Left renal cortex interstitium (tissue), 4 donors: ENCODE measurements at regions not wholly inside any gene's neighbourhood (a gene's known extent, or its start where the extent isn't known, plus 50 kb on each side); places are given as distances from the start of the nearest gene placed in this dataset.

Source experiments
- DNase-seq, 4 donors: peaks; one replicate each; pipeline ENCODE4 v3.0.0-alpha.2; 2013; ENCODE audit warnings: low read depth in 4 of 4, low spot score in 2 of 4, missing footprints in 1 of 4

DNA sequence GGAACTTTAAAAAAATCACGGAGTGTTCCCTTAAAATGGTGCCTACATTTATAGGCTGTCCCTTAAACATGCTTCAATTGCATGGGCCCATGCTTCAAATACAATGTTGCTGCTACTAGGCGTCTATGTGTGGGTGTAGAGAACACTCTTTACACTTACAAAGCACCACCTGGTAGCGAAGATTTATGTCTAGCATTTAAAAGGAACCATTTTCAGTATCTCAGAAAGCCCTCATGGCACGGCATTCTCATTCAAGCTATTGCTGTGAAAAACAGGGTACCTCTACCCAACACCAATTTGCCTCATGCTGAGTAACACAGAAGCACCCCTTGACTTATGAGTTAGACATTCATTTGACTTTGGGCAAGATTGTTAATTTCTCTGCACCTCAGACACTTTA is 112.9 kb upstream of the CNTNAP5 start:
- DNase-seq: no peak

DNA sequence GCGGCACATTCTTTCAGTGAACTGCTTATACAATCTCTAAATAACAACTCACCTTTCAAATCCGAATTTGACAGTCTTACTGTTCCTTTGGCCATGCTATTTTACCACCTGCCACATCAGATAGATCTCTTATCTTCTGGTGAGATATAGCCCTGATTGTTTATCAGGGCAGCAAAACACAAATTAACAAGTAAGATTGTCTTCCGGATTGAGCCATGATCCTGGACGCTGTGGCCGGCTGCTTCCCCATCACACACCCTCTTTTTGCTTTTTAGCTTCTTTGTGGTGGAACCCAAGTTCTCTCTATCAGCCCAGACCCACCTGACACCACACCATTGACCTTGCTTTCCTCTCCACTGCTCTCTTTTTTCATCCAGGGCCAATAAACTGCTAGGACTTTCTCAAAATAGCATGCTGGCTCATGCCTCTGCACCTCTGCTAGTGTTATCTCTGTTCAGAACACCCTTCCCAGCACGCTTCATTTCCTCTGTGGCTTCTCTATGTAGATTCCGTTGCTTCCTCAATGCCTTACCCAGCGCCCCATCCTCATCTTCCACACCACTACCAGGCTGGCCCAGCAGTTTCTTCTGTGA is 111.8 kb upstream of the CNTNAP5 start:
- DNase-seq: no peak

DNA sequence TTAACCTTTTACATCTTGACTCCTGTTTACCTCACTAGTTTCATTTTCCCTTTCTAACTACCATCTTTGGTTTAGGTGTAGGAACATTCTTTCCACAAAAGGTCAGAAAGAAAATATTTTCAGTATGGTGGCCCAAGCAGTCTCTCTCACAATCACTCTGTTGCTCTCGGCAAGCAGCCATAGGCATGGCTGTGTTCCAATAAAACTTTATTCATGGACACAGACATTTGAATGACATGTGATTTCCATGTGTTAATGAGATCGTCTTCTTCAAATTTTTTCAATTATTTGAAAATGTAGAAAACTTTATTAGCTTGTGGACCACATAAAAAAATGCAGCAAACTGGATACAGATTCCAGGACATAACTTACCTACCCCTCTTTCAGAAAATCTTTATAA is 109.7 kb upstream of the CNTNAP5 start:
- DNase-seq: no peak

DNA sequence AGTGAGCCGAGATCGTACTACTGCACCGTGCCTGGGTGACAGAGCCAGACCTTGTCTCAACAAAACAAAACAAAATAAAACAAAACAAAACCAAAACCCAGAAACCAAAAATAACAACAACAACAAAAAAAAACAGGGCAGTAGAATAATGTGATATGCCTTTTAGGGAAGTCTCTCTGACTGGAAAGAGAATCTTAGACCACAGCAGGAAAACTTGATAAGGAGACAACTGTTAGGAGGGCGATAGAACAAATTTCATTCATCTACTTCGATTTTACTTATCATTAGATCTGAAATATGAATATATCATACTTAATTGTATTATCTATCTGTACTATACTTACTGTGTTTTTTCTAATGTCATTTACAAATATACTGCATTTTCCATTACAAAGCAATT is 109.0 kb upstream of the CNTNAP5 start:
- no peak for DNase-seq

DNA sequence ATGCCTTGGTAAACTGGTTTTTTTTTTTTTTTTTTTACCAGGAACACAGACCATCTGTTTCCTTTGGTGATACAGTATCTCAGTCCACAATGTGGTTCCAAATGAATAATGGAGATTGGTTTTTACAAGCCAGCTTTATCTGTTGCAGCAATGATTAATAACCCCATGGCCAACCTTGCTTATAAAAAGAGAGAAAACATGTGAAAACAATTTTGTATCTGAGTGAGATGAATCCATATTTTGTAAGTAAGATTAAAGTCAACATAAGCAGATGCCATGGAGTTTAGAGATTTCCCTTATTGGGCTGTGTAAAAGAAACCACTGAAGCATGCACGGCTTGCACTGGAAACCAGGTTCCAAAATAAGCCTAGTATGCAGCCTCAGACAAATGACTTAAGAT is 108.6 kb upstream of the CNTNAP5 start:
- no peak for DNase-seq

DNA sequence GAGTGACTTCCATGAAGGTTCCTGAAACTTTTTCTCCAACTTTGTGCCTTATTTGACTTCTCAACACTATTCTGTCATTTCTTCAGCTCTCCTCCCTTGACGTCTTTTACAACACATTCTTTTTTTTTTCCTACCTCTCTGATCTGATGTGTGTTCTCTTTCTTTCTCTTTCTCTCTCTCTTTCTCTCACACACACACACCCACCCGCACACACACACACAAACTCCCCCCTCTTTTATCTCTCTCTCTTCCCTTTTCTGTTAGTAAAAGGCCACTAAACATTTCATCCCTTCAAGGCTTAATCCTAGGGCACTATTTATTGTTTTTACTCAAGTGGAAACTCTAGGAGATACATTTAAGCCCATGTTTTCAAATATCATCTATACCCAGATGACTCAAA is 107.8 kb upstream of the CNTNAP5 start:
- DNase-seq: no peak

DNA sequence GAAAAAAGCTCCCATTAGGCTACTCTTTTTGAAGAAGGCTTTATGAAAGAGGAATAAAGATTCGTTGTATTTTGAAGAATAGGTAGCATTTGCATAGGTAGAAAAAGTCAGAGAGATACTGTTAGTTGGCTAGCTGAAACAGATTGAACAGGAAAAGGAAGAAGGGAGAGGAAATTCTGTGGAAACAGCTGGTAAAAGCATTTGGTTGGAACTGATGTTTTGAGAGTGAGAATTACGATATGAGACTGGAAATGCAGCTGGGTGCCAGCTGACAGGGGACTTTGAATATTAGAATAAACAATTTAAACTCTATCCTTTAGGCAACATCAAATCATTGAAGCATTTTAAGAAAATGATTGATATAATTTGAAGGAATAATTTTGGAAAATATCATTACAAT is 96.7 kb upstream of the CNTNAP5 start:
- DNase-seq: no peak

DNA sequence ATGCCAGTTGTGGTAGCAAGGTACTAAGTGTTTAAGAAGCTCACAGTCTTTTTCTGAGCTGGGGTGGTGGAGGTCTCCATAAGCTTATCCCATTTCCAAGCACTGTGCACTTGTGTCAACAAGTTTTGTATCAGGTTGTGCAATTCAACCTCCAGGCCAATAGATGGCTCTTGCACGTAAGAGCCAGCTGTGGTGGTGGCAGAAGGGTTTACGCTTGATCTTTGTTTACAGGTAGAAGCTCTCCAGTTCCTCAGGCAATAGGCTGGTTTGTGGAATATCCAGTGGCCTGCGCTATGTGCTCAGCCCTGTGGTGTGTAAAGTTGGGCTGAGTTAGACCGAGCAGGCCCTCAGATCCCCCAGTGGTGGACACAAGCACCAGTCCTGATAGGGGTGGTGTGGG is 89.7 kb upstream of the CNTNAP5 start:
- no peak for DNase-seq

DNA sequence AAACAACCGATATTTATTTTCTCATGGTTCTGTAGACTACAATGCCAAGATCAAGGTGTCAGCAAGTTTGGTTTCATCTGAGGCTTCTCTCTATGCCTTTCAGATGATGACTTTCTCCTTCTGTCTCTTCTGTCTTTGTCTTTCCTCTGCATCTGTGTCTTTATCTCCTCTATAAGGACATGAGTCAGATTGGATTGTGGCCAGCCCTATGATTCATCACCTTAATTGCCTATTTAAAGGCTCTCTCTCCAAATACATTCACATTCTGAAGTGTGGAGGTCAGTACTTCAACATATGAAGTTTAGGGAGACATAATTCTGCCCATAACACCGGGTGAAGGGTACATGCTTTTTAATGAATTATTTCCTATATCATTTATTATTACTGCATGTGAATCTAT is 71.2 kb upstream of the CNTNAP5 start:
- DNase-seq: no peak

DNA sequence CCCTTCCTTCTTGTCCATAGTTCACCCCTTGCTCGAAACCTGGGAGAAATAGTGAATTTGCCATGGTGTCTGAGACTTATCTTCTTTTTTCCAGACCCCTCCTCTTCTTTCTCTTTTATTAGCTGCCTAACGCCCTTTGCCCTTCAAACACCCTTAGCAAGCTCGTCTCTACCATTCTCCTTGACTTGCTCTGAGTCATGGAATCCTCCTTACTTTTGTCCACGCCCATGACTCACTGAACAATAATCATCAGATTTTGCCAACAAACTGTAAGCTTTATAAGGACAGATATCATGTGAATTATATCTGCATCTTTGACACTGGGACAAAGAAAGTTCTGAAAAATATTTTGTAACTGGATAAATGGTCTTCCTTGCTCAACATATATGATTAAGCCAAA is 67.1 kb upstream of the CNTNAP5 start:
- DNase-seq: no peak

DNA sequence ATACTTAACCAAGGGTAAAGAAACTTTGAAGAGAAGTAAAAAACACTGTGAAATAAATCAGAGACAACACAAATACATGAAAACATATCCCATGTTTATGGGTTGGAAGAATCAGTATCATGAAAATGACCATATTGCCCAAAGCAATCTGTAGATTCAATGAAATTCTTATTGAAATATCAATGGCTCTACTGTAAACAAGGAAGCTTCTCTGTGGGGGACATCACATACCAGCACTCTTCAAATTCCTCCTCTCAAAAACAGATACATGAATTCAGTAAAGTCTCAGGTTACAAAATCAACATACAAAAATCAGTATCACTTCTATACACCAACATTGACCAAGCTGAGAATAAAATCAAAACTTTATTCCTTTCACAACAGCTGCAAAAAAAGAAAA is 63.5 kb upstream of the CNTNAP5 start:
- DNase-seq: no peak

DNA sequence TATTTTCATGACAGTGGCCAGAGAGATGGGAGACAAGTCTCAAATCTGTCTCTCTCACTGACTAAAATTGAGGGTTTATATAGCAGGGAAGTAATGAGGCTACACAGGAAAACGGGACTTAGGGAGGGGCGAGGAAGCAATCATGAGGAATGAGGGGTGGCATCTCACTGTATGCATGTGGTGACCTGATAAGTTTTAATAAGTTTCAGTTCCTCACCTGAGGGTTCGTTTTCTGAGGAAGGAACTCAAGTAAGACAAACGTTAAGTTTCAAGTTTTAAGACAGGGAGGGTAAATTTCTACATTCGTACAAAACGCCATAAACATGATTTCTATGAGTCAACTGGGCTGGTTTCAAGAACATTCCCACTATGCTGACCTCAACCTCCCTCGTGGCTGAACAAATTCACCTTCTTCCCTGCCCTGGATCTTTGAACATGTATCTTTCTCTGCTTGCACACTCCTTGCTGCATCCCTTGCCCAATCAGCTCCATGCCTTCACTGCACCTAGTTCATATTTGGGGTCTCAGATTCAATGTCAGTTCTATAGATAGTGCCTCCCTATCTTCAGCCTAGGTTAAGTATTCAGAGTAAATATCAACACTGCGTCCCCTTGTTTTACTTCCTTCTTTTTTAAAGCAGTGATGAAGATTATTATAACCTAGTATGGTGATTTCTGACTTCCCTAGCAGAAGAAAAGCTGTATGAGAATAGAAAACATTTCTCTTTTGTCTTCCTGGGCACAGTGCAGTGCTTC is 53.3 kb upstream of the CNTNAP5 start:
- no peak for DNase-seq
